Tibial nerve (tissue), 4 donors: ENCODE measurements at regions not wholly inside any gene's neighbourhood (a gene's known extent, or its start where the extent isn't known, plus 50 kb on each side); places are given as distances from the start of the nearest gene placed in this dataset.

Source experiments
- DNase-seq, 2 donors: peaks; one replicate each; pipeline ENCODE4 v3.0.0-alpha.2; 2019; ENCODE audit warnings: low spot score in 2 of 2
- H3K27ac ChIP-seq, 4 donors: fragments of 200-600 bp; sonication (generic) in 3 of 4; one replicate each; pipeline ENCODE4 v1.5.1; 2017 to 2019; ENCODE audit warnings: mild to moderate bottlenecking in 1 of 4
- H3K27me3 ChIP-seq, 2 donors: fragments of 200-600 bp; sonication (generic) in 1 of 2; one replicate each; pipeline versions ENCODE4 v1.5.1 to v1.6.0; 2017 to 2019
- H3K36me3 ChIP-seq, 3 donors: fragments of 200-600 bp; sonication (generic); one replicate each; pipeline ENCODE4 v1.5.1; 2018 to 2019
- H3K4me1 ChIP-seq, 4 donors: fragments of 200-600 bp; sonication (generic) in 3 of 4; one replicate each; pipeline ENCODE4 v1.5.1; 2017 to 2019
- H3K4me3 ChIP-seq, 4 donors: fragments of 200-600 bp; sonication (generic) in 3 of 4; one replicate each; pipeline ENCODE4 v1.5.1; 2017 to 2019; ENCODE audit warnings: mild to moderate bottlenecking in 1 of 4, moderate library complexity in 1 of 4
- H3K9me3 ChIP-seq, 4 donors: fragments of 200-600 bp; sonication (generic) in 3 of 4; one replicate each; pipeline ENCODE4 v1.5.1; 2017 to 2019
- CTCF ChIP-seq, 5 experiments: fragments of 200-600 bp in 3 of 5; fragments of 450-650 bp in 2 of 5; sonication (generic) in 3 of 5; IDR thresholded peaks; one replicate each; pipeline ENCODE4 v1.5.1; 2016 to 2019; ENCODE audit warnings: antibody characterized with exemption in 5 of 5, mild to moderate bottlenecking in 3 of 5, moderate library complexity in 2 of 5
- EP300 ChIP-seq, 2 donors: sonication (generic); formaldehyde crosslinking; IDR thresholded peaks; one replicate each; pipeline ENCODE4 v1.6.1; 2017; ENCODE audit warnings: antibody characterized with exemption in 2 of 2, mild to moderate bottlenecking in 1 of 2
- POLR2A ChIP-seq, 2 donors: fragments of 450-650 bp; IDR thresholded peaks; one replicate each; pipeline ENCODE4 v1.6.1; 2017; ENCODE audit warnings: antibody characterized with exemption in 2 of 2, mild to moderate bottlenecking in 2 of 2, moderate library complexity in 2 of 2
- WGBS, 2 donors: methylation state at CpG; one replicate each; pipeline ENCODE4 v1.1.5; 2018; 5-methylcytosine and 5-hydroxymethylcytosine counted together

GRCh38 chr15:60154764-60155325 lies 150.7 kb downstream of the FOXB1 start:
- WGBS, 2 donors = 29 to 40% methylated on average over 4 of the region's 4 CpGs
- DNase-seq = no peak
- no peaks in the 10 kb centered on the region for H3K36me3 ChIP-seq
- H3K4me1 ChIP-seq = no peaks in the 10 kb centered on the region
- no peaks in the 10 kb centered on the region for H3K27me3 ChIP-seq
- no peak overlapping the region for H3K27ac ChIP-seq
- TF ChIP-seq POLR2A (IDR thresholded peaks at IDR 0.05) = no peak
- TF ChIP-seq EP300 (IDR thresholded peaks at IDR 0.05) = no peak
- no peak for TF ChIP-seq CTCF (IDR thresholded peaks at IDR 0.05)
- H3K4me3 ChIP-seq = no peak overlapping the region
- H3K9me3 ChIP-seq = no peaks in the 10 kb centered on the region

DNA sequence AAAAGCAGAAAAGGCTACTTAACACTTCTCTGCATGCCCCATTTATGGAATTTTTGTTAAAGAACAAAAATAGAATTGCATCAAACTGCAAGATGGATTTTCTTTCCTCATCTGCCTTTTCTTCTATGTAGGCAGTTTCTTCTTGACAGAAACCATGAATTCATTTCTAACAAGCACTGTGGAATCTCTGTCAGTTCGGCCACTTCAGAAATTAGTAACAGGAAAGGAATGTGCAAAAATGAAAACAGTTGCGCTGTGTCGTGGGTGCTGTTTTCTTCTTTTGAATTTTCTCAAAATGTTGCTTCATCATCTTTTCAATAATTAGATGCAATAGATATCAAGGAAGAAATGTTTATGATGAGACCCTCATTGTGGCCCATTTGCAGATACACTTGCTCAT lies 151.6 kb downstream of the FOXB1 start:
- no peaks in the 10 kb centered on the region for H3K27me3 ChIP-seq
- H3K36me3 ChIP-seq = no peaks in the 10 kb centered on the region
- no peak for TF ChIP-seq CTCF (IDR thresholded peaks at IDR 0.05)
- no peak for TF ChIP-seq EP300 (IDR thresholded peaks at IDR 0.05)
- no peak for TF ChIP-seq POLR2A (IDR thresholded peaks at IDR 0.05)
- WGBS, 2 donors = 27 to 31% methylated on average over 3 of the region's 3 CpGs
- DNase-seq = no peak
- no peaks in the 10 kb centered on the region for H3K9me3 ChIP-seq
- no peak overlapping the region for H3K27ac ChIP-seq
- no peaks in the 10 kb centered on the region for H3K4me1 ChIP-seq
- no peak overlapping the region for H3K4me3 ChIP-seq

- no peak for DNase-seq
- Histone ChIP-seq H3K27ac (no peak overlapping the region), H3K27me3 (no peaks in the 10 kb centered on the region), H3K4me3 (no peak overlapping the region), H3K36me3 (no peaks in the 10 kb centered on the region), H3K4me1 (no peaks in the 10 kb centered on the region), H3K9me3 (no peaks in the 10 kb centered on the region)
- TF ChIP-seq CTCF (IDR thresholded peaks at IDR 0.05) (no peak), POLR2A (IDR thresholded peaks at IDR 0.05) (no peak), EP300 (IDR thresholded peaks at IDR 0.05) (no peak)
- WGBS, 2 donors = 71% methylated on average over 5 of the region's 5 CpGs
Measured at GRCh38 chr15:60160909-60161308, 156.8 kb downstream of the FOXB1 start.

GRCh38 chr15:60161704-60162103 lies 157.6 kb downstream of the FOXB1 start:
- no peak for DNase-seq
- H3K4me1 ChIP-seq = no peaks in the 10 kb centered on the region
- no peaks in the 10 kb centered on the region for H3K36me3 ChIP-seq
- H3K27me3 ChIP-seq = no peaks in the 10 kb centered on the region
- no peak overlapping the region for H3K4me3 ChIP-seq
- H3K9me3 ChIP-seq = no peaks in the 10 kb centered on the region
- no peak overlapping the region for H3K27ac ChIP-seq
- TF ChIP-seq POLR2A (IDR thresholded peaks at IDR 0.05) (no peak), CTCF (IDR thresholded peaks at IDR 0.05) (no peak), EP300 (IDR thresholded peaks at IDR 0.05) (no peak)
- WGBS, 2 donors = 63 to 64% methylated on average over 3 of the region's 3 CpGs

DNA sequence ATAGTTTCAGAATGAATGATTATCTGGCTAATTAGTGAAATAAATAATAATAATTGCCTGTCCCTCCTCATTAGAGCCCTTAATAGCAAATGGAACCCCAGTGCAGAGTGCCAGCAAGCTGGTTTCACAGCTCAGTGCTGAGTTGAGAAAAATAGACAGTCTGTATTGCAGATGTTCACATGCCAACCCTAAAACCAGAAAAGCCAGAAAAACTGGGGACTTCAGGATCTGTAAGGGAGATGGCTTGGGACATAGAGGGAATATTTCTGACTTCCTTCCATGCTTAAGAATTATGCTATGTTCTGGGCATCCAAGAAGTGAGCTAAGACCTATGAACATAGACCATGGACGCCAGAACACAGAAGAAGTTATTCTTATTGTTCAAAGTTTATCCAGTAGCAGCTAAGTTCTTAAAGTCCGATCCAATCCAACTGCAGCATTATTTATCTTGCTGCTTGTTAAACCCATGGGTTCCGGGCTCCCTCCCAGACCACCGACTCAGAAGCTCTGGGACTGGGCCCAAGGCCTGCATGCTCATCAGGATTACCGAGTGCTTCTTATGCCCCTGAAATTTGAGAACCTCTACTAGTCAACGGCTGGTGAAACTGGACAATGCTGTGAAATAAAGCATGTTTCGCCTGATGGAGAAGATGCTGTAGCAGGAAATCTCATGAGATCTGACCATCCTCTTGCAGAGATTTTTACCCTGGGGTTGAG lies 158.3 kb downstream of the FOXB1 start:
- Histone ChIP-seq H3K4me1 (no peaks in the 10 kb centered on the region), H3K27me3 (no peaks in the 10 kb centered on the region), H3K9me3 (no peaks in the 10 kb centered on the region), H3K4me3 (no peak overlapping the region), H3K36me3 (no peaks in the 10 kb centered on the region), H3K27ac (no peak overlapping the region)
- no peak for TF ChIP-seq EP300 (IDR thresholded peaks at IDR 0.05)
- TF ChIP-seq POLR2A (IDR thresholded peaks at IDR 0.05) = no peak
- no peak for TF ChIP-seq CTCF (IDR thresholded peaks at IDR 0.05)
- DNase-seq = no peak
- WGBS, 2 donors = 59 to 62% methylated on average over 7 of the region's 7 CpGs
